IPS DF 6.9 (cell line): ENCODE measurements at regions not wholly inside any gene's neighbourhood (a gene's known extent, or its start where the extent isn't known, plus 50 kb on each side); places are given as distances from the start of the nearest gene placed in this dataset.

Experiments
- DNase-seq: peaks from one replicate; pipeline ENCODE4 v3.0.0-alpha.2; 2013; ENCODE audit warnings: low read depth, low spot score
- H3K27ac ChIP-seq: one replicate; pipeline ENCODE4 v1.5.1; 2013; ENCODE audit warnings: low read length, control low read depth
- H3K27me3 ChIP-seq: 2 replicates; pipeline ENCODE4 v1.6.1; 2013; ENCODE audit warnings: mild to moderate bottlenecking, low read length; ENCODE audit not compliant: control insufficient read depth, insufficient read depth
- H3K36me3 ChIP-seq: 2 replicates; pipeline ENCODE4 v1.6.1; 2013; ENCODE audit warnings: low read length; ENCODE audit not compliant: control insufficient read depth, insufficient read depth
- H3K4me1 ChIP-seq: 2 replicates; pipeline ENCODE4 v1.6.1; 2013; ENCODE audit warnings: low read length; ENCODE audit not compliant: control insufficient read depth, insufficient read depth
- H3K4me3 ChIP-seq: 2 replicates; pipeline ENCODE4 v1.5.1; 2013; ENCODE audit warnings: mild to moderate bottlenecking, low read length
- H3K9me3 ChIP-seq: 2 replicates; pipeline ENCODE4 v1.6.1; 2013; ENCODE audit warnings: low read length, inconsistent platforms; ENCODE audit not compliant: control insufficient read depth, insufficient read depth
- WGBS: extraction: QIAGEN DNeasy Blood & Tissue Kit; methylation state at CpG from one replicate; pipeline ENCODE4 v1.1.7; 2013; ENCODE audit warnings: mixed read lengths, missing lambda C conversion rate; ENCODE audit not compliant: insufficient read length, insufficient coverage; 5-methylcytosine and 5-hydroxymethylcytosine counted together

GRCh38 chr4:89639395-89639794 is 197.6 kb downstream of the SNCA start:
- no CpG with 5 or more reads among the region's 2 CpGs for WGBS
- DNase-seq, result no peak
- no peaks in the 10 kb centered on the region for H3K36me3 ChIP-seq
- H3K9me3 ChIP-seq, result no peaks in the 10 kb centered on the region
- H3K27me3 ChIP-seq, result no peaks in the 10 kb centered on the region
- H3K4me1 ChIP-seq, result no peaks in the 10 kb centered on the region
- H3K27ac ChIP-seq, result no peak overlapping the region
- no peak overlapping the region for H3K4me3 ChIP-seq

DNA sequence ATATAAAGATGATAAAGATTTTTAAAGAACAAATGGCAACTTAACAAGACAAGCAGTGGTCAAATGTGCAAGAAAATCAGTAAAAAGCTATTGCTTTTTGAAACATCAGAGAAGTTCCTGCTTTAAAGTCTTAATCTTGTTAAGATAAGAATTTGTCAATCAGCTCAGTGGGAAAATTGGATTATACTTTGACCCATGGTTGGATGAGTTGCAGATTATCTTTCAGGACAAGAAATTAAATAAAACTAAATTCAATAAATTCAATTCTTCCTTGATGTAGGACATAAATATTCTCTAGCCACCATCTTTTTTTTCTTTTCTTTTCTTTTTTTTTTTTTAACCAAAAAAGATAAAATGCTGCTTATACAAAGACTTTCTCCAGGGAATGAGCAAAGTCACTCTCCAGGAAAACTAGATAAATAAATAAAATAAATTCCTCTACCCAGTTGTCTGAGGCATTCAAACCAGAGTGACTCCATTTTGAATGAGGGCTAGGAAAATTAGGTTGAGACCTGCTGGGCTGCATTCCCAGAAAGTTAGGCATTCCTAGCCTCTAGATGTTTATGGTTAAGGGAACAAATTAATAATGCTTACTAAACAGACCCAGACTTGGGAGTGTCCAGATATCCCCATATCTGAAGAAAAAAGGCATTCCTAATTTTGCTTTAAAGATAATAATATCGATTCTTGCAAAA is 211.2 kb downstream of the SNCA start:
- Histone ChIP-seq H3K4me3 (no peak overlapping the region), H3K27me3 (no peaks in the 10 kb centered on the region), H3K9me3 (no peaks in the 10 kb centered on the region), H3K4me1 (no peaks in the 10 kb centered on the region), H3K27ac (no peak overlapping the region), H3K36me3 (no peaks in the 10 kb centered on the region)
- no peak for DNase-seq
- WGBS, result no CpG with 5 or more reads among the region's 1 CpG

- no CpG with 5 or more reads among the region's 1 CpG for WGBS
- no peaks in the 10 kb centered on the region for H3K36me3 ChIP-seq
- no peak overlapping the region for H3K4me3 ChIP-seq
- H3K27me3 ChIP-seq, result no peaks in the 10 kb centered on the region
- H3K9me3 ChIP-seq, result no peaks in the 10 kb centered on the region
- DNase-seq, result no peak
- no peaks in the 10 kb centered on the region for H3K4me1 ChIP-seq
- H3K27ac ChIP-seq, result no peak overlapping the region
Measured at GRCh38 chr4:89619206-89619962, 217.6 kb downstream of the SNCA start.

GRCh38 chr4:89618151-89618550 is 218.8 kb downstream of the SNCA start:
- Histone ChIP-seq H3K4me1 (peaks cover 1% of the 10 kb centered on the region; the same call in 1 of the 2 replicates), H3K27ac (no peak overlapping the region), H3K4me3 (no peak overlapping the region), H3K27me3 (no peaks in the 10 kb centered on the region), H3K36me3 (no peaks in the 10 kb centered on the region), H3K9me3 (no peaks in the 10 kb centered on the region)
- DNase-seq, result no peak
- no CpG with 5 or more reads among the region's 2 CpGs for WGBS

DNA sequence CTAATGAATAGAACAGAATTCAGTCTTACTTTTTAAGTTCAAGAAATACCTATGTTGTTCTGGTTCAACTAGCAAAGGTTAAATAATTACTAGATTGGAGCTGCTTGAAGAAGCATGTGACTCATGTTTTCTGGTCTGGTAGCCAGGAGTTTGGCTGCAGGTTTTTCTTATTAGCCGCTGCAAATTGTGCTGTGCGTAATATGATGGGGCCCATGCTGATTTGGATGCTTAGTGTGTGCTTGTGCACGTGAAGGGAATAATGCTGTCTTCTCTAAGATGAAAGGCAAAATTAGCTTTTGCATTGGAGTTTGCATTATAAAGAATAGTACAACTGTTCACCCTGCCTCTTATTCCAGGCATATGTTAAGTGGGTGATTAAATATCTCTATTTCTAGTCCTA is 219.6 kb downstream of the SNCA start:
- peaks cover 1% of the 10 kb centered on the region; the same call in 1 of the 2 replicates for H3K4me1 ChIP-seq
- no peak overlapping the region for H3K27ac ChIP-seq
- H3K27me3 ChIP-seq, result no peaks in the 10 kb centered on the region
- H3K36me3 ChIP-seq, result no peaks in the 10 kb centered on the region
- no peak overlapping the region for H3K4me3 ChIP-seq
- no peak for DNase-seq
- no peaks in the 10 kb centered on the region for H3K9me3 ChIP-seq
- WGBS, result no CpG with 5 or more reads among the region's 3 CpGs

- WGBS, result no CpG with 5 or more reads among the region's 2 CpGs
- H3K36me3 ChIP-seq, result no peaks in the 10 kb centered on the region
- no peaks in the 10 kb centered on the region for H3K27me3 ChIP-seq
- H3K4me3 ChIP-seq, result no peak overlapping the region
- no peak overlapping the region for H3K27ac ChIP-seq
- H3K4me1 ChIP-seq, result peaks cover 1% of the 10 kb centered on the region; the same call in 1 of the 2 replicates
- H3K9me3 ChIP-seq, result no peaks in the 10 kb centered on the region
- DNase-seq, result no peak
Measured at GRCh38 chr4:89616382-89616781, 220.6 kb downstream of the SNCA start.

- Histone ChIP-seq H3K9me3 (no peaks in the 10 kb centered on the region), H3K36me3 (no peaks in the 10 kb centered on the region), H3K27me3 (no peaks in the 10 kb centered on the region), H3K4me1 (peaks cover 1% of the 10 kb centered on the region; the same call in 1 of the 2 replicates), H3K4me3 (no peak overlapping the region), H3K27ac (no peak overlapping the region)
- no peak for DNase-seq
- no CpG with 5 or more reads among the region's 4 CpGs for WGBS
Measured at GRCh38 chr4:89615051-89615450, 221.9 kb downstream of the SNCA start.

DNA sequence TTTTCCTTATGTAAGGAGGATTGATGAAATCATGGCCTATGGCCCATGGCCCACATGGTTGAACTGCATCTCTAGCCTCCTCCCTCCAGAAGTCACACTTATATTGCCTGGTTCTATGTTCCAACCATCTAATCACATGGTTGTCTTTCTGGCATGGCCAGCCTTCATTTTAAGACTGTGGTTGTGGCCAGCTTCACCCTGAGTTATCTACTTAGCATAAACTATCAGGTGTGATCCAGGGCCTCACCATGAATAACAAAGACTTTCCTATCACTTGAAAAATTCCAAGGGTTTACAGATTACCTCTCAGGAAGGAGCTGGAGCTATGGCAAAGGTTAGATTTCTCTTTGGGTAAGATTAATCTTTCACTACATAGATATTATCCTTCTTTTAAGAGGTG is 222.8 kb downstream of the SNCA start:
- no peaks in the 10 kb centered on the region for H3K27me3 ChIP-seq
- H3K4me1 ChIP-seq, result peaks cover 1% of the 10 kb centered on the region; the same call in 1 of the 2 replicates

GRCh38 chr4:89610236-89610635 is 226.7 kb downstream of the SNCA start:
- Histone ChIP-seq H3K36me3 (no peaks in the 10 kb centered on the region), H3K4me3 (no peak overlapping the region), H3K27ac (no peak overlapping the region), H3K27me3 (no peaks in the 10 kb centered on the region), H3K4me1 (peaks cover 1% of the 10 kb centered on the region; the same call in 1 of the 2 replicates), H3K9me3 (no peaks in the 10 kb centered on the region)
- WGBS, result no CpG with 5 or more reads among the region's 4 CpGs
- no peak for DNase-seq

More for the DNA sequence above, 222.8 kb downstream of the SNCA start:
- Histone ChIP-seq H3K9me3 (no peaks in the 10 kb centered on the region), H3K36me3 (no peaks in the 10 kb centered on the region), H3K27ac (no peak overlapping the region), H3K4me3 (no peak overlapping the region)
- DNase-seq, result no peak

DNA sequence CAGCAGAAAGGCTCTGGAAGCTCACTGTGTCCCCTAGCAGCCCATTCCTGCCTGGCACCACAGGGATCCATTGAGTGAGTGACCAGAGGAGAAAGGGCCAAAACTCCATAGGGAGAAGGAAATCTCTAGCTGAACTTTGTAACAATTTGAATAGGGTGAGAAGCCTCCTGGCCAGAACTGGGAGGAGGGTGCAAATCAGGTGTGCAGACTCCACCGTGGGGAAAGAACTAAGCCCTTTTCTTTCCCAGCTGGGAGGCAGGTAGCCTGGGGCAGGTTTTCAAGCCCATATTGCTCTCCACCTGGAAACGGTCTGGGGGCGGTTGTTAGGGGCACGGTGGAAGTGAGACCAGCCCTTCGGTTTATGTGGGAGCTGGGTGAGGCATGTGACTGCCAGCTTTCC is 227.2 kb downstream of the SNCA start:
- Histone ChIP-seq H3K9me3 (no peaks in the 10 kb centered on the region), H3K27me3 (no peaks in the 10 kb centered on the region), H3K27ac (no peak overlapping the region), H3K4me3 (no peak overlapping the region), H3K36me3 (no peaks in the 10 kb centered on the region), H3K4me1 (peaks cover 1% of the 10 kb centered on the region; the same call in 1 of the 2 replicates)
- DNase-seq, result no peak
- WGBS, result no CpG with 5 or more reads among the region's 5 CpGs
